ENCODE measurements at regions not wholly inside any gene's neighbourhood (a gene's known extent, or its start where the extent isn't known, plus 50 kb on each side); places are given as distances from the start of the nearest gene placed in this dataset.
A peak's percentile ranks its signal among the peaks of the same experiment; 100 is the strongest.

- no peaks in the 10 kb centered on the region for H3K9me3 ChIP-seq (ENCODE audit: control insufficient read depth in 2 of 2, low read length in 2 of 2)
- peaks cover 0 to 5% of the 10 kb centered on the region in 2 donors for H3K4me1 ChIP-seq (ENCODE audit: control insufficient read depth in 2 of 2, insufficient read depth in 2 of 2, low read length in 2 of 2)
- peaks cover 0 to 13% of the 10 kb centered on the region in 2 donors for H3K27me3 ChIP-seq (ENCODE audit: control insufficient read depth in 2 of 2, insufficient read depth in 2 of 2, low read length in 2 of 2)
- no peak overlapping the region for H3K4me3 ChIP-seq (ENCODE audit: low read length in 2 of 2)
- no peaks in the 10 kb centered on the region for H3K36me3 ChIP-seq (ENCODE audit: control insufficient read depth in 2 of 2, insufficient read depth in 2 of 2, low read length in 2 of 2)
- no peak overlapping the region for H3K9ac ChIP-seq (ENCODE audit: low read depth in 1 of 2, low read length in 2 of 2)
- H3K27ac ChIP-seq (ENCODE audit: low read depth in 2 of 2, low read length in 2 of 2) = no peak overlapping the region
These were observed 2109.9 kb upstream of the PIK3C3 start for GRCh38 chr18:39845106-39845505.

GRCh38 chr18:39843546-39843945 is 2111.5 kb upstream of the PIK3C3 start:
- Histone ChIP-seq H3K27ac (ENCODE audit: low read depth in 2 of 2, low read length in 2 of 2) (no peak overlapping the region), H3K9me3 (ENCODE audit: control insufficient read depth in 2 of 2, low read length in 2 of 2) (no peaks in the 10 kb centered on the region), H3K4me3 (ENCODE audit: low read length in 2 of 2) (no peak overlapping the region), H3K27me3 (ENCODE audit: control insufficient read depth in 2 of 2, insufficient read depth in 2 of 2, low read length in 2 of 2) (peaks cover 0 to 13% of the 10 kb centered on the region in 2 donors), H3K36me3 (ENCODE audit: control insufficient read depth in 2 of 2, insufficient read depth in 2 of 2, low read length in 2 of 2) (no peaks in the 10 kb centered on the region), H3K4me1 (ENCODE audit: control insufficient read depth in 2 of 2, insufficient read depth in 2 of 2, low read length in 2 of 2) (peaks cover 0 to 5% of the 10 kb centered on the region in 2 donors), H3K9ac (ENCODE audit: low read depth in 1 of 2, low read length in 2 of 2) (no peak overlapping the region)

- Histone ChIP-seq H3K9ac (ENCODE audit: low read depth in 1 of 2, low read length in 2 of 2) (no peak overlapping the region), H3K27me3 (ENCODE audit: control insufficient read depth in 2 of 2, insufficient read depth in 2 of 2, low read length in 2 of 2) (peaks cover 0 to 13% of the 10 kb centered on the region in 2 donors), H3K4me1 (ENCODE audit: control insufficient read depth in 2 of 2, insufficient read depth in 2 of 2, low read length in 2 of 2) (peaks cover 0 to 5% of the 10 kb centered on the region in 2 donors), H3K27ac (ENCODE audit: low read depth in 2 of 2, low read length in 2 of 2) (no peak overlapping the region), H3K36me3 (ENCODE audit: control insufficient read depth in 2 of 2, insufficient read depth in 2 of 2, low read length in 2 of 2) (no peaks in the 10 kb centered on the region), H3K4me3 (ENCODE audit: low read length in 2 of 2) (no peak overlapping the region), H3K9me3 (ENCODE audit: control insufficient read depth in 2 of 2, low read length in 2 of 2) (no peaks in the 10 kb centered on the region)
These were observed 2112.6 kb upstream of the PIK3C3 start for GRCh38 chr18:39842366-39842914.

- no peak overlapping the region for H3K27ac ChIP-seq (ENCODE audit: low read depth in 2 of 2, low read length in 2 of 2)
- peaks cover 0 to 5% of the 10 kb centered on the region in 2 donors for H3K4me1 ChIP-seq (ENCODE audit: control insufficient read depth in 2 of 2, insufficient read depth in 2 of 2, low read length in 2 of 2)
- H3K9ac ChIP-seq (ENCODE audit: low read depth in 1 of 2, low read length in 2 of 2) = no peak overlapping the region
- peaks cover 0 to 13% of the 10 kb centered on the region in 2 donors for H3K27me3 ChIP-seq (ENCODE audit: control insufficient read depth in 2 of 2, insufficient read depth in 2 of 2, low read length in 2 of 2)
- no peaks in the 10 kb centered on the region for H3K9me3 ChIP-seq (ENCODE audit: control insufficient read depth in 2 of 2, low read length in 2 of 2)
- peak overlapping the region; percentile 37 to 38 for H3K4me3 ChIP-seq (ENCODE audit: low read length in 2 of 2)
- H3K36me3 ChIP-seq (ENCODE audit: control insufficient read depth in 2 of 2, insufficient read depth in 2 of 2, low read length in 2 of 2) = no peaks in the 10 kb centered on the region
These were observed 2113.3 kb upstream of the PIK3C3 start for GRCh38 chr18:39841482-39842365.

- H3K27ac ChIP-seq (ENCODE audit: low read depth in 2 of 2, low read length in 2 of 2) = no peak overlapping the region
- no peaks in the 10 kb centered on the region for H3K9me3 ChIP-seq (ENCODE audit: control insufficient read depth in 2 of 2, low read length in 2 of 2)
- H3K36me3 ChIP-seq (ENCODE audit: control insufficient read depth in 2 of 2, insufficient read depth in 2 of 2, low read length in 2 of 2) = no peaks in the 10 kb centered on the region
- H3K4me3 ChIP-seq (ENCODE audit: low read length in 2 of 2) = peak overlapping the region in 1 of 2 donors; percentile 37
- H3K4me1 ChIP-seq (ENCODE audit: control insufficient read depth in 2 of 2, insufficient read depth in 2 of 2, low read length in 2 of 2) = peaks cover 0 to 5% of the 10 kb centered on the region in 2 donors
- H3K27me3 ChIP-seq (ENCODE audit: control insufficient read depth in 2 of 2, insufficient read depth in 2 of 2, low read length in 2 of 2) = peaks cover 0 to 13% of the 10 kb centered on the region in 2 donors
- no peak overlapping the region for H3K9ac ChIP-seq (ENCODE audit: low read depth in 1 of 2, low read length in 2 of 2)
These were observed 2114.1 kb upstream of the PIK3C3 start for GRCh38 chr18:39840856-39841481.

GRCh38 chr18:39840406-39840805 is 2114.6 kb upstream of the PIK3C3 start:
- Histone ChIP-seq H3K4me1 (ENCODE audit: control insufficient read depth in 2 of 2, insufficient read depth in 2 of 2, low read length in 2 of 2) (peaks cover 0 to 5% of the 10 kb centered on the region in 2 donors), H3K36me3 (ENCODE audit: control insufficient read depth in 2 of 2, insufficient read depth in 2 of 2, low read length in 2 of 2) (no peaks in the 10 kb centered on the region), H3K9me3 (ENCODE audit: control insufficient read depth in 2 of 2, low read length in 2 of 2) (no peaks in the 10 kb centered on the region), H3K9ac (ENCODE audit: low read depth in 1 of 2, low read length in 2 of 2) (no peak overlapping the region), H3K4me3 (ENCODE audit: low read length in 2 of 2) (no peak overlapping the region), H3K27me3 (ENCODE audit: control insufficient read depth in 2 of 2, insufficient read depth in 2 of 2, low read length in 2 of 2) (peaks cover 0 to 13% of the 10 kb centered on the region in 2 donors), H3K27ac (ENCODE audit: low read depth in 2 of 2, low read length in 2 of 2) (no peak overlapping the region)

GRCh38 chr18:39839782-39840181 is 2115.3 kb upstream of the PIK3C3 start:
- Histone ChIP-seq H3K9me3 (ENCODE audit: control insufficient read depth in 2 of 2, low read length in 2 of 2) (no peaks in the 10 kb centered on the region), H3K27me3 (ENCODE audit: control insufficient read depth in 2 of 2, insufficient read depth in 2 of 2, low read length in 2 of 2) (peaks cover 0 to 13% of the 10 kb centered on the region in 2 donors), H3K4me1 (ENCODE audit: control insufficient read depth in 2 of 2, insufficient read depth in 2 of 2, low read length in 2 of 2) (peaks cover 0 to 5% of the 10 kb centered on the region in 2 donors), H3K4me3 (ENCODE audit: low read length in 2 of 2) (no peak overlapping the region), H3K9ac (ENCODE audit: low read depth in 1 of 2, low read length in 2 of 2) (no peak overlapping the region), H3K36me3 (ENCODE audit: control insufficient read depth in 2 of 2, insufficient read depth in 2 of 2, low read length in 2 of 2) (no peaks in the 10 kb centered on the region), H3K27ac (ENCODE audit: low read depth in 2 of 2, low read length in 2 of 2) (no peak overlapping the region)

GRCh38 chr18:39838831-39839230 is 2116.2 kb upstream of the PIK3C3 start:
- Histone ChIP-seq H3K27me3 (ENCODE audit: control insufficient read depth in 2 of 2, insufficient read depth in 2 of 2, low read length in 2 of 2) (peaks cover 0 to 13% of the 10 kb centered on the region in 2 donors), H3K27ac (ENCODE audit: low read depth in 2 of 2, low read length in 2 of 2) (no peak overlapping the region), H3K36me3 (ENCODE audit: control insufficient read depth in 2 of 2, insufficient read depth in 2 of 2, low read length in 2 of 2) (no peaks in the 10 kb centered on the region), H3K4me1 (ENCODE audit: control insufficient read depth in 2 of 2, insufficient read depth in 2 of 2, low read length in 2 of 2) (peaks cover 0 to 5% of the 10 kb centered on the region in 2 donors), H3K9me3 (ENCODE audit: control insufficient read depth in 2 of 2, low read length in 2 of 2) (no peaks in the 10 kb centered on the region), H3K9ac (ENCODE audit: low read depth in 1 of 2, low read length in 2 of 2) (no peak overlapping the region), H3K4me3 (ENCODE audit: low read length in 2 of 2) (no peak overlapping the region)

- H3K4me1 ChIP-seq (ENCODE audit: control insufficient read depth in 2 of 2, insufficient read depth in 2 of 2, low read length in 2 of 2) = no peaks in the 10 kb centered on the region
- H3K9me3 ChIP-seq (ENCODE audit: control insufficient read depth in 2 of 2, low read length in 2 of 2) = no peaks in the 10 kb centered on the region
- no peak overlapping the region for H3K9ac ChIP-seq (ENCODE audit: low read depth in 1 of 2, low read length in 2 of 2)
- H3K27me3 ChIP-seq (ENCODE audit: control insufficient read depth in 2 of 2, insufficient read depth in 2 of 2, low read length in 2 of 2) = no peaks in the 10 kb centered on the region
- no peak overlapping the region for H3K4me3 ChIP-seq (ENCODE audit: low read length in 2 of 2)
- H3K27ac ChIP-seq (ENCODE audit: low read depth in 2 of 2, low read length in 2 of 2) = no peak overlapping the region
- no peaks in the 10 kb centered on the region for H3K36me3 ChIP-seq (ENCODE audit: control insufficient read depth in 2 of 2, insufficient read depth in 2 of 2, low read length in 2 of 2)
These were observed 2119.6 kb upstream of the PIK3C3 start for GRCh38 chr18:39835303-39836030.
